Adrenal gland (tissue), 9 donors: ENCODE measurements at regions not wholly inside any gene's neighbourhood (a gene's known extent, or its start where the extent isn't known, plus 50 kb on each side); places are given as distances from the start of the nearest gene placed in this dataset.
"Not testable (repeated sequence)": the region's sequence is repeated elsewhere in the genome, so short reads cannot be mapped to it uniquely, and the experiment has no call there.

ENCODE experiments used
- DNase-seq, 7 donors: peaks; one replicate each; pipeline ENCODE4 v3.0.0-alpha.2; 2019 to 2020
- H3K27ac ChIP-seq, 5 donors: fragments of 200-600 bp; sonication (generic) in 4 of 5; 1 replicate in 3 of 5; 2 replicates in 2 of 5; pipeline versions ENCODE4 v1.5.1 to v1.8.0; 2016 to 2020; ENCODE audit warnings: mild to moderate bottlenecking in 1 of 5
- H3K27me3 ChIP-seq: fragments of 200-600 bp; 2 replicates; pipeline ENCODE4 v1.8.0; 2021
- H3K36me3 ChIP-seq, 2 donors: fragments of 200-600 bp; replicated peaks in 1 of 2; 1 replicate in 1 of 2; 2 replicates in 1 of 2; pipeline versions ENCODE4 v1.5.1 to v1.8.0; 2018 to 2022
- H3K4me1 ChIP-seq, 2 donors: fragments of 200-600 bp; replicated peaks in 1 of 2; 1 replicate in 1 of 2; 2 replicates in 1 of 2; pipeline versions ENCODE4 v1.5.1 to v1.8.0; 2018 to 2021
- H3K4me3 ChIP-seq, 4 donors: fragments of 200-600 bp; sonication (generic) in 3 of 4; one replicate each; pipeline ENCODE4 v1.5.1; 2016 to 2018
- H3K9me3 ChIP-seq, 3 donors: fragments of 200-600 bp; sonication (generic) in 1 of 3; replicated peaks in 1 of 3; 1 replicate in 2 of 3; 2 replicates in 1 of 3; pipeline versions ENCODE4 v1.5.1 to v1.8.0; 2016 to 2021
- POLR2A ChIP-seq, 2 donors: fragments of 450-650 bp; IDR thresholded peaks; one replicate each; pipeline ENCODE4 v1.6.1; 2017; ENCODE audit warnings: antibody characterized with exemption in 2 of 2, mild to moderate bottlenecking in 2 of 2, moderate library complexity in 1 of 2
- WGBS, 4 donors: extraction: QIAGEN DNeasy Blood & Tissue Kit in 2 of 4; methylation state at CpG; one replicate each; pipeline versions ENCODE4 v1.1.5 to v1.1.7; 2013 to 2017; 5-methylcytosine and 5-hydroxymethylcytosine counted together
- intact Hi-C, 2 donors: fragments of 100-400 bp; cut with DNase I; formaldehyde crosslinking; loops; one replicate each; pipeline versions ENCODE4 v1.14.1 to v1.15.0; 2022 to 2023
- TF ChIP-seq, protein P1 (sequence below), 6 experiments: fragments of 450-650 bp in 4 of 6; fragments of 200-600 bp in 2 of 6; sonication (generic) in 1 of 6; IDR thresholded peaks; 1 replicate in 5 of 6; 2 replicates in 1 of 6; pipeline versions ENCODE4 v1.5.1 to v1.8.0; 2016 to 2021; ENCODE audit warnings: antibody characterized with exemption in 6 of 6, mild to moderate bottlenecking in 2 of 6, moderate library complexity in 1 of 6
- donor health status: healthy with polysubstance abuse.
- donor health status: Bipolar disorder and iron deficiency.
- donor health status: DM: yes; HTN: yes; CAD: no.
- donor health status: DM: no; HTN: no; CAD: no.
- donor health status: DM: no; HTN: no; CAD: no.

DNA sequence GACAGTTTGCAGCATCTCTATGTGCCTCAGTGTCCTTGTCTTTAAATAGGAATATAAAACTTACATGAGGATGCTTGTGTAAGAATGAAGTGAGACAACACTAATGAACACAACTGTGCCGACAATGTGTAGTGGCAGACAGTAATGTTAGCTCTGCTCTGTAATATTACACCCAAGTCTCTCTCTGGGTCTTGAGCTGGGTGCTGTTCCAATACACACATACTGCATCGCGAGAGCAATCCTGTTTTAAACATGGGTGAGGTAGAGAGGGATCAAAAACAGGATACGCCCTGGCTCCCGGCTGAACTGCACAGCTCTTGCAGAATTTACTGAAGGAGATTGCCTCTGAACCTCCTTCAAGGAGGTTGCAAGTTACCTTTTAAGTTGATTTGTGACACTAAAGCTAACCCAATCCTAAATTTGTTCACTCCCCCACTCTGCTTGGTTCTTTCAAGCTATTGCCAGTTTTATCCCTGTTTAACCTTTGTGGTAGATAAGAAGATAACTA lies 155.2 kb upstream of the ISL1 start:
- Histone ChIP-seq H3K4me3 (no peak overlapping the region), H3K27me3 (no peaks in the 10 kb centered on the region), H3K36me3 (no peaks in the 10 kb centered on the region), H3K27ac (no peak overlapping the region), H3K9me3 (peaks cover 0 to 4% (median 0%) of the 10 kb centered on the region in 3 donors), H3K4me1 (no peaks in the 10 kb centered on the region)
- no peak for DNase-seq
- no peak for TF ChIP-seq POLR2A (IDR thresholded peaks at IDR 0.05)
- TF ChIP-seq, protein P1, sequence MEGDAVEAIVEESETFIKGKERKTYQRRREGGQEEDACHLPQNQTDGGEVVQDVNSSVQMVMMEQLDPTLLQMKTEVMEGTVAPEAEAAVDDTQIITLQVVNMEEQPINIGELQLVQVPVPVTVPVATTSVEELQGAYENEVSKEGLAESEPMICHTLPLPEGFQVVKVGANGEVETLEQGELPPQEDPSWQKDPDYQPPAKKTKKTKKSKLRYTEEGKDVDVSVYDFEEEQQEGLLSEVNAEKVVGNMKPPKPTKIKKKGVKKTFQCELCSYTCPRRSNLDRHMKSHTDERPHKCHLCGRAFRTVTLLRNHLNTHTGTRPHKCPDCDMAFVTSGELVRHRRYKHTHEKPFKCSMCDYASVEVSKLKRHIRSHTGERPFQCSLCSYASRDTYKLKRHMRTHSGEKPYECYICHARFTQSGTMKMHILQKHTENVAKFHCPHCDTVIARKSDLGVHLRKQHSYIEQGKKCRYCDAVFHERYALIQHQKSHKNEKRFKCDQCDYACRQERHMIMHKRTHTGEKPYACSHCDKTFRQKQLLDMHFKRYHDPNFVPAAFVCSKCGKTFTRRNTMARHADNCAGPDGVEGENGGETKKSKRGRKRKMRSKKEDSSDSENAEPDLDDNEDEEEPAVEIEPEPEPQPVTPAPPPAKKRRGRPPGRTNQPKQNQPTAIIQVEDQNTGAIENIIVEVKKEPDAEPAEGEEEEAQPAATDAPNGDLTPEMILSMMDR (IDR thresholded peaks at IDR 0.05) = no peak
- intact Hi-C loops = no loop called here
- WGBS, 4 donors = 55 to 70% (median 62%) methylated on average over 5 of the region's 5 CpGs

DNA sequence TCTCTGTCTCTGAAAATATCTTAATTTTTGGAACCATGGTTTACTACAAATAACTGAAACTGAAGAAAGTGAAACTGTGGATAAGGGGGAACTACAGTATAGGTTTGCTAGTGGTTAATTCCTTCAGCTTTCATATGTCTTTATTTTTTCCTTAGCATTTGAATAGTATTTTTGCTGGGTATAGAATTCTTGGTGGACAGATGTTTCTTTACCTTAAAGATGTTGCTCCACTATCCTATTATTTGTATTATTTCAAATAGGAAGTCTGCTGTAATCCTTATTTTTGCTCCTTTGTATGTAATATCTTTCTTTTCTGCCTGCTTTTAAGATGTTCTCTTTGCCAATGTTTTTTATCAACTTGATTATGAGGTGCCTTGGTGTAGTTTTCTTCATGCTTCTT lies 152.9 kb upstream of the ISL1 start:
- H3K4me3 ChIP-seq = no peak overlapping the region
- H3K27me3 ChIP-seq = no peaks in the 10 kb centered on the region
- H3K36me3 ChIP-seq = no peaks in the 10 kb centered on the region
- DNase-seq = no peak
- H3K4me1 ChIP-seq = no peaks in the 10 kb centered on the region
- intact Hi-C loops = no loop called here
- TF ChIP-seq, protein P1 (IDR thresholded peaks at IDR 0.05) = no peak
- TF ChIP-seq POLR2A (IDR thresholded peaks at IDR 0.05) = no peak
- peaks cover 0 to 4% (median 0%) of the 10 kb centered on the region in 3 donors for H3K9me3 ChIP-seq
- H3K27ac ChIP-seq = no peak overlapping the region

DNA sequence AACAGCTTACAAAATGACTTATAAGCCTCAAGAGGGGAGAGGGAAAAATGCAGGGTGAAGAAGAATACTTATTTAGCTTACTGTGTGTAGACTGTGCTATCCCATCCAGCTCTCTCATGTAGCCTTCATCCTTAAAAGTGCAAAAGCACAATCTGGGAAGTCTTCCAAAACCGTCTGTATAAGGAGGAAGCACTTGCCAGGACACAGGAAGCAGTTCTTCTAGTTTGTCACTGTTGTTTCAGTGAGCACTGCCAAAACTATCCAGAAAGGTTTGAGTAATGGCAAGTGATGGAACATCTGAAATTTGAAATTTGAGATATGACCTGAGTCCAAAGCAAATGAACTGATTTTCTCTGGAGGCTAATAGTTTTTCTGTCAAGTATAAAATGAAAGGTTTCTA lies 140.8 kb upstream of the ISL1 start:
- H3K27me3 ChIP-seq = no peaks in the 10 kb centered on the region
- 3 to 21% (median 6%) methylated on average over 1 of the region's 1 CpG for WGBS, 4 donors
- intact Hi-C loops = no loop called here

DNA sequence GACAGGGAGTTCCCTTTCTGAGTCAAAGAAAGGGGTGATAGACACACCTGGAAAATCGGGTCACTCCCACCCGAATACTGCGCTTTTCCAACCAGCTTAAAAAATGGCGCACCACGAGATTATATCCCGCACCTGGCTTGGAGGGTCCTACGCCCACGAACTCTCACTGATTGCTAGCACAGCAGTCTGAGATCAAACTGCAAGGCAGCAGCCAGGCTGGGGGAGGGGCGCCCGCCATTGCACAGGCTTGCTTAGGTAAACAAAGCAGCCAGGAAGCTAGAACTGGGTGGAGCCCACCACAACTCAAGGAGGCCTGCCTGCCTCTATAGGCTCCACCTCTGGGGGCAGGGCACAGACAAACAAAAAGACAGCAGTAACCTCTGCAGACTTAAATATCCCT lies 132.3 kb upstream of the ISL1 start:
- H3K4me3 ChIP-seq, H3K9me3 ChIP-seq, H3K4me1 ChIP-seq, H3K27ac ChIP-seq, H3K36me3 ChIP-seq, intact Hi-C loops, DNase-seq, H3K27me3 ChIP-seq: not testable (repeated sequence)
- 72 to 90% (median 87%) methylated on average over 10 of the region's 10 CpGs for WGBS, 4 donors

More for the DNA sequence above, 140.8 kb upstream of the ISL1 start:
- Histone ChIP-seq H3K36me3 (no peaks in the 10 kb centered on the region), H3K27ac (no peak overlapping the region), H3K4me1 (no peaks in the 10 kb centered on the region), H3K9me3 (no peaks in the 10 kb centered on the region), H3K4me3 (no peak overlapping the region)
- no peak for DNase-seq
- TF ChIP-seq, protein P1 (IDR thresholded peaks at IDR 0.05) = no peak
- TF ChIP-seq POLR2A (IDR thresholded peaks at IDR 0.05) = no peak

DNA sequence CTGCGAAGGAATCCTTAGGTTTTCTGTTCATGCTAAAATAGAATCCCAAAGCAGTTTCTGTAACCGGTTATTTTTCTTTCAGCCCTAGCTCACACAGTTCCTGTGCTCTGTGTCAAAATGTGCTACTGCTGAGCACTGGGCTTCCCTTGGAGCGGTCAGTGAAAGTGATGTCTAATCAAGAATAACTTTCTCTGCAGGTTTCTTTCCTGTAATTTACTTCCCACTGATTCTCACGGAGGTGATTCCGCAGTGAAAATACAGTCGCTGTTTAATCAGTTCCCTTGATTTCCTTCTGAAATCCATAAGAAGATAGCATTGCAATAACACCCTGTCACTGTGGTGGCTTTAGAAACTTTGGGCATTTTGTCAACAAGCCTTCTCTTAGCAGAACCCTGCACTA lies 112.0 kb upstream of the ISL1 start:
- Histone ChIP-seq H3K27me3 (no peaks in the 10 kb centered on the region), H3K9me3 (peaks cover 0 to 3% (median 0%) of the 10 kb centered on the region in 3 donors), H3K4me3 (no peak overlapping the region), H3K4me1 (no peaks in the 10 kb centered on the region), H3K36me3 (no peaks in the 10 kb centered on the region), H3K27ac (no peak overlapping the region)
- intact Hi-C loops = no loop called here
- TF ChIP-seq, protein P1 (IDR thresholded peaks at IDR 0.05) = no peak
- no peak for TF ChIP-seq POLR2A (IDR thresholded peaks at IDR 0.05)
- WGBS, 4 donors = 75 to 78% (median 77%) methylated on average over 6 of the region's 6 CpGs
- no peak for DNase-seq
